DMS114 treated with DMSO at 0.1 percent for 48 hours (cell line): ENCODE measurements at regions not wholly inside any gene's neighbourhood (a gene's known extent, or its start where the extent isn't known, plus 50 kb on each side); places are given as distances from the start of the nearest gene placed in this dataset.

ENCODE experiments used
- DNase-seq: peaks from one replicate; lab custom pipeline; 2025; ENCODE audit not compliant: unreplicated experiment; lab: John Stamatoyannopoulos, UW

DNA sequence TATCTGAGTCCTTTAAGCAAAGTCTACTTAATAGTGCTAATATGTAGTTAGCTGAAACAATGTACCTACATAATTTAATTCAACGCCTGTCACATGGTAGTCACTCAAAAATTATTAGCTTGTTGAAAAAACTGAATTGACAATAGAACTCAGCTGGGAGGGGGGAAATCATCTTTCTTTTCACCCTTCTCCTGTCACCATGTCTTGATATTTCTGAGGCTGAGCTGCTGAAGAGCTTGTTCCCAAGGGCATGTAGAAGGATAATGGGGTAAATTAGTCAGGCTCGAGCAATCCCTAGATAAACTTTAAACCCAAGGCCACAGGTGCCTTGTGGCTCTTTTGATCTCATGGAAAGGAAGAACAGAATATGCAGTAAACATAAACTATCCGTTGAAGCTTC lies 339.6 kb upstream of the LRATD1 start:
- DNase-seq = no peak

DNA sequence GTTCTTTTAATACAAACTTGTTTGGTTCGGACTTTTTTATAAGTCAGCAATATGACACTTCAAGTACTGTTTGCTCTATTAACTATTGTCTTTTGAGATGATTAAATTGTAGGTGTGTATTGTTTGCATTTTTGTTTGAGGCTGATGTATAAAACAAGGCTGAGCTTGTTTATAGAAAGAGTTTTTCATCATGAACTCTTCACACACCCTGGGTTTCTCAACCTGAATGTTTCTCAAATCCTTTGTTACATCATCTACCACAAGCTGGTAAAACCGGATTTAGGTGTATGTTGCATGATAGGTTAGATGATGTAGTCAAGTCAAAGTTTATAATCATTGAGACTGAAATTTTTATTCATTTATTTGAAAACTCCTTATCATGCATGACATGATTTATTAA lies 335.2 kb upstream of the LRATD1 start:
- no peak for DNase-seq

DNA sequence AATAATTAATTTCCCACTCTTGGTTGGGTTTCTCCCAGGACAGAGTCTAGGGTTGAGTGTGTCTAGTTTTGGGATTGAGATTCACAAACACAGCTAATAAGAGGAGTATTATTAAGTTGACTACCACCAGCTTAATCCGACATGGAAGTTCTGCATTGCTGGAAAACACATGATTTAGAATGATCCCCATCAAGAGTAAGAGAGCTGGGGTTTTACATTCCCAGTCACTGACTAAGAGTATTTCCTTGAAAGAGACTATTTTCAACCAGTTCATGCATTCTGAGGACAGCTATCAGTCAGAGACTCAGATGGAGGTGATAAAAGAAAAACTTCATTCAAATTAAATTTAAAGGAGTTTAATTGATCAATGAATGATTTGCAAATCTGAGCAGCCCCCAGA lies 334.6 kb upstream of the LRATD1 start:
- no peak for DNase-seq

DNA sequence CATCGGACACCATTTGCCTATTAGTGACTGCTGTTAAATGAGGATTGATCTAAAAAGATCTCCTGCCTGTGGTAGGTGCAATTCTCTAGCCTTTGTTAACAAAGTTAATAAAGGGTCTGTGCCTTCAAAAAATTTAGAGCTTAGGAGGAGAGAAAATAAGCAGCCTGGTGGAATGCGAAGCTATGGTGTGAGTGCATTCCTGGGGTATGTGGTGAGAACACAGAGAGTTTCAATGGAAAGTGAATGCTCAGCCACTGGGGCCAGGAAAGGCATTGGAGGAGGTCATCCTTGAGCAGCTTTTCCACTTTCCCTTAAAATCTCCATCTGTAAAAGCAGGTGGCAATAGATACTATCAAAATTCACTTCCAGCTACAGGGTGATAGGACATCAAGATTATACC lies 331.2 kb upstream of the LRATD1 start:
- DNase-seq = no peak

DNA sequence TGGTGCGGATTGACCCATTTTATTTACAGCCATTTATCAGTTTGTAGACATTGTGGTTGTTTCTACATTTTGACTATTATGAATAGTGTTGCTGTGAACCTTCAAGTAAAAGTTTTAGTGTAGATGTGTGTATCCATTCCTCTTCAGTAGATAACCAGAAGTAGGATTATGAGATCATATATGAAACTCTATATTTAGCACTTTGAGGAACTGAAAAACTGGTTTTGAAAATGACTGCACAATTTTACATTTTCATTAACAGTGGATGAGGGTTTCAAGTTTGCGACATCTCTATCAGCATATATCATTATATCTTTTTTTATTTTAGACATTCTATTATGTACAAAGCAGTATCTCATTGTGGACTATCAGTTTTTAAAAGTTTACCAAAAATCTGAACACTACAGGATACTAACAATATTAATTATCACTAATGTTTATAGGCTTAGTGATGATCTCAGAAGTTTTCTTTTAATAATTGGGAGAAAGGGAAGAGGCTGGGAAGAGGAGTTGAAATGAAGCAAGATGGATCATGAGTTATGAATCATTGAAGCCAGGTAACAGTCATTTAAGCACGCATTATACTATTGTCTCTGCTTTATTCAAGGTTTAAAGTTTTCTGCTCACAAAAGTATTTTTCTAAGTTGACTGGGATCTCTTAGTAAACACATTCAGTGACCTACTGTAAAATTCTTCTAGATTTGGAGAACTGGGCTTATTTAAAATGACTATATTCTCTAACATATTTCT lies 329.0 kb upstream of the LRATD1 start:
- no peak for DNase-seq

DNA sequence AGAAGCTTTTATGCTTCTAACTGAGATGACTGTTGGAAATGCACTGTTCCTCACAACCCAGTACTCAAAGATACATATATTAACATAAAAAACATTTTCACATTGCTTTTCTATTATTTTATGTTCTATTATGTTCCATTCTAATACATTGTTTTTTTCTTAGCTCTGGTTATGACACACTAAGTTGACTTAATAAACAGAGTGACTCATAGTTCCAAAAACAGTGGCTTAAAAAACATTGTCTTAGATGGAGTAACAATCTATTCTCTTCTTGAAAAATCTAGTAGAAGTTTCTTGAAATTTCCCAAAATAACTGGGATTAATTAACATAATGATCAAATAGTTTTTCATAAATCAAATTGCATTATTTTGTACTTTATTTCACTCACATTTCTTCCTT lies 328.2 kb upstream of the LRATD1 start:
- no peak for DNase-seq

DNA sequence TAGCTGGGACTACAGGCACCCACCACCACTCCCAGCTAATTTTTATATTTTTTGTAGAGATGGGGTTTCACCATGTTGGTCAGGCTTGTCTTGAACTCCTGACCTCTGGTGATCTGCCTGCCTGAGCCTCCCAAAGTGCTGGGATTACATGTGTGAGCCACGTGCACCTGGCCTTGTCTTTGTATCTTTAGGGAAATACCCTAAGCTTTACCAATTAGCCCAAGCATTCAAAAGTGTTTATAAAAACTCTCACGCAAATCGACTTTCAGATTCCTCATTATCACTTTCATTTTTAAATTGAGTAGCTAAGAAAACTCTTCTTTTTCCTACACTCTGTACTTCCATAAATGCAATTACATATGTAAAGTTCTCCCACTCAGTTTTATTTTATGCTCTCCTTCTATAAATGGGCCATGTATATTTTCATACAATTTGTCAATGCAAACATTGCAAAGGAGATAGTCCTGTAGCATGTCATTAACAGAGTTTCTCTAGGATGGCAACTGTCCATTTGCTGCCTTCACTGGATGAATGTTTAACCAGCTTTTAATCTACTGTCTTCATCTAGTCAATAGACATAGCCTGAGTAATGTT lies 326.2 kb upstream of the LRATD1 start:
- no peak for DNase-seq

DNA sequence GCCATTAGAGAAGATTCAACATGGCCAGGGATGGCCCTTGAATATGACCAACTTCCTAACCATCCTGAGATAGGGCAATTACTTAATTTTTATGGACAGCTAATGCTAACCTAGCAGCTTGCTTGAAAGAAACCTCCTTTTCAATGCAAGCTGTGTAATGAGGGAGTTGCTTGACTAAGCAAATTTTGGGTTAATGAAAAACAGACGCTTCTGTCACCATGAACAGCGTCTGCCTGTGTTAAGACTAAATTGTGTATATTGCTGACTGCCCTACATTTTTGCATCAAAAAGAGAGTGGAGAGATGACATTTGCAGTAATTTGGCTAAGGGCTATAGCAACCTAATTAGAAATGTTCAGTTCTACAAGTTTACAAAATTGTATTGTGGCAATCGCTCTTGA lies 319.2 kb upstream of the LRATD1 start:
- DNase-seq = no peak

DNA sequence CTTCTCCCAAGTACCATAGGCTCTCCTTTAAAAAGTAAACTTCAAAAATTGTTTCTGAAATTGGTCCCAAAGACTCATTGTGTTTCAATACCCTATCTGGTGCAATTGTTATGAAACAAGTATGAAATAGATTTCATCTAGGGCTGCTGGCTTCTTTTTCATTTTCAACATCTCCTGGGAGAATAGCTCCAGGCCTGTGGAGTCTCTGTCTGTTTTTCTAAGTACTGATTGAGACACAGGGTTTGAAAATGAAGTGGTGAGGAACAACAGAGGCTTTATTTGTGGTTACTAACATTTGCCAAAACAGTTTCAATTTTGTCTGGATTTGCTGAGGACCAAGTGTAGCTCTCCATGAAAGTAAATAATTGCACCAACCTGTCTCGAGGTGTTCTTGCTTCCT lies 315.9 kb upstream of the LRATD1 start:
- DNase-seq = no peak

DNA sequence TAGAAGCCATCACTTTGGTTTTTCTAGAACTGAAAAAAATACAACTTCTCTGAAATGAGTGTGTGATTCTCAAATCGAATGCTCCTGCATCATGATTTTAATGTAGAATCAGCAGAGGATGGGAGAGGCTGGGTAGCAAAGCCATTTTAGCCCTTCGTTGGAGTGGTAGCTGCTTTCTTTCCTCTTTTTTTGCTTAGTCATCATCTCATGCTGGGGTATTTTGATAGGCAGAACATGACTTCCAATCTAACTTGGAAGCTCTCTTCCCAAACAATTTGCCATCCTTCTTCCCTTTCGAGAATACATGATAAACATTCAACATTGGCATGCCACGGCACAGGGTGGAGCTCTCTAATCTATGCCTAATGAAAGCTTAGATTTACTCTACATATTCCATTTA lies 311.2 kb upstream of the LRATD1 start:
- no peak for DNase-seq

DNA sequence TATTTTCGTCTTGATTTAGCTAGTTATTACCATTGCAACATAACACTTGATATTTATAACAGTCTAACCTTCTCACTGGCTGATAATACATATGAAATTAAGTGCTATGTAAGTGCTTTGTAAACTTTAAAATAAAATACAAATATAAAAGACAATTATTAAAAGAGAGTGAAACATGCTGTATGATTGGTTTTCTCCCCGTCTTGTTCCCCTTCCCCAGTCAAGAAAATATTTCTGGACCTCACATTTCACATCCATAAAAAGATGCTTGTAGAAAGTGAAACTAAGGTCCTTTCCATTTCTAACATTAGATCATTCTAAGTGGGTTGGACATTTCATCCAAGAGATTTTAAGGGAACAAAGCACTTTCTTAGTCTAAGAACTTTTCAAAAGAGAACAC lies 310.2 kb upstream of the LRATD1 start:
- no peak for DNase-seq

DNA sequence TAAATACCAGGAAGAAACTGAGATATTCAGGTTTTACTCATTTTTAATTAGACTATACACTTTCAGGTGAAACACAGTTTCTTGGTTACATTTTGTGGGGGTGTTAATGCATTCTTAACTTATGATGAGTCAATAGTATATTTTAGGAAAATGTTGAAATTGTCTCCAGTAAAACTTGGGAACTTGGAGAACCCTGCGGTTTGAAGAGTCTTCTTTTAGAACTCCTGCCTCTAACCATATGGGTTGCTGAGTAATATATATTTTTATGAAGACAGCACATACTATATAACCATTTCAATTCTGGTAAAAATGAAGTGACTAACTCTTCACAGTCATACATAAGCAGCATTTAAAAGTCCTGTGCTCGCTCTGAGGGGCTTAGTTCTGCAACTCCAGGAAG lies 308.2 kb upstream of the LRATD1 start:
- no peak for DNase-seq

DNA sequence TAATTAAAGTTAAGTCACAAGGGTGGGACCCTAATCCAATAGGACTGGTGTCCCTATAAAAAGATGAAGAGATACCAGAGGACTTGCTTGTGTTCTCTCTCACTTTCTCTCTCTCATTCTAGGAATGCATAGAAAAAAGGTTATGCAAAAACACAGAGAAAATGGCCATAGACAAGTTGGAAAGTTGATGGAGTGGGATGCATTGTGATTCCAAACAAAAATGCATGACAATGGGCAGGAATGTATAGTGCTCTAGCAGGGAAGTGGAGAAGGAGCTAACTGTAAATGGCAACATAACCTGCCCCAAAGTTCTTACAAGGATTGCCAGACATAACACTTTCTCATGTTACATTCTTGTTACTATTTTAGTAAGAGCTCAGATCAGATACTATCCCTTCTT lies 301.6 kb upstream of the LRATD1 start:
- DNase-seq = no peak

DNA sequence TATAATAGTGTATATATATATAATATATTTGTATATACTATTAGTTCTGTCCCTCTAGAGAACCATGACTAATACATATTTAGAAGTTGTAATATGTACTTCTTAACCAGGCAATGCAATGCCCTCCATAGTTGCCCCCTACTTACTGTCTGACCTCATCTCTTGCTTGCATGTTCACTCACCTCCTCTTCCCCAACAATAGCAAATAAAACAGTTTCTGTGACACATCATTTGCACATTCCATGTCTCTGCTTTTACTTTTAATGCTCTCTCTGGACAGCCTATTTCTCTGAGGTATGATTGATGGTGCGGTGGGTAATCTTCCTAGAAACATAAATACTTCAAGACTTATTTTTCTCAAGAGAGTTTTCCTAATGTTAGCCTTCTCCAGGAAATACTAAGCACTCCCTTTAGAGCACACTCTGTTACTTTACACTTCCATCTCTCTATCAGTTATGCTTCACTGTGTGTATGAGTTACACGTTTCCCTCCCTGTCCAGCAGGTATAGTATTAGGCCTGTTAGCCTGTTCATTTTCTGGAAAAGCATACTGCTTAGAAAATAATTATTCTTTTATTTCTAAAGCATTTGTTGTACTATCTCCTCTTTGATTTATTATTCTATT lies 295.6 kb upstream of the LRATD1 start:
- DNase-seq = no peak

DNA sequence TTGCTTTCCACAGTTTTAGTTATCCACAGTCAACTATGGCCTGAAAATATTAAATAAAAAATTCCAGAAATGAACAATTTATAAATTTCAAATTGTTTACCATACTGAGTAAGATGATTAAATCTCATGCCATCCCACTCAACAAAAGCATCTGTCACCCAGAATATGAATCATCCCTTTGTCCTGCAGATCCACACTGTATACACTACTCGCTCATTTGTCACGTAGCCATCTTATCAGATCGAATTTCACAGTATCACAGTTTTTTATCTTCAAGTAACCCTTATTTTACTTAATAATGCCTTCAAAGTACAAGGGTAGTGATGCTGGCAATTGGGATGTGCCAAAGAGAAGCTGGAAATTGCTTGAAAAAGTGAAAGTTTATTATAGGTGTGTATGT lies 291.8 kb upstream of the LRATD1 start:
- DNase-seq = no peak

DNA sequence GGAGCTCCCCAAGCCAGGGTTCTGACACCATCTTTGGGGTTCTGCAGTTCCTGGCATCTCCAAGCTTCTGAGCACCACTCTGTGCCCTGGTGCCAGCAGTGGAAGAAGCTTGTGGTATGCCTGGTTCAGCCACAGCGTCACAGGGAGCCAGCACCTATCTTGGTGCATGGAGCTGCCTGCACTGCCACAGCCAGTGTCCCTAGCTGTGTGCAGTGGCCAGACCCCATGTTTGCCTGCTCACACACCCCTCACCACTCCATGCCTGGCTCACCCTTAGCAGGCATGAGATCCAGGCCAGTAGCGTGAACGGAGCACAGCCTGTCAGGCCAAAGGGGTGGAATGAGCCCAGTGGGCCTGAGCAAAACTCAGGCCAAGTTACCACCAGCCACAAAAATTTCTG lies 290.2 kb upstream of the LRATD1 start:
- no peak for DNase-seq

DNA sequence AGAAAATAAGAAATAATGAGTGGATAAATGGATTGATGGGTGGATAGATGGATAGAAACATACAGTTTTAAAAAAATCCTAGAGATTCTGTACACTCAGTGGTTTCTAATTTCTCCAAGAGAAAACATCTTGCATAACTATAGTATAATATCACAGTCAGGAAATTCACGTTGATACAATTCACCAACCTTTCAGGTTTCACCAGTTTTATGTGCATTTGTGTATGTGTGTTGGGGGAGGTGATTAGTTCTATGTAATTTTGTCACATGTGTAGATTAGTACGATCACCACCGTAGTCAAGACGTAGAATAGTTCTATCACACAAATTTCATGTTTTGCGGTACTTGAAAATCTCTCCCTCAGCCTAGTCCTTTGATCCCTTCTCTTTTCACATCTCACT lies 288.2 kb upstream of the LRATD1 start:
- DNase-seq = no peak

DNA sequence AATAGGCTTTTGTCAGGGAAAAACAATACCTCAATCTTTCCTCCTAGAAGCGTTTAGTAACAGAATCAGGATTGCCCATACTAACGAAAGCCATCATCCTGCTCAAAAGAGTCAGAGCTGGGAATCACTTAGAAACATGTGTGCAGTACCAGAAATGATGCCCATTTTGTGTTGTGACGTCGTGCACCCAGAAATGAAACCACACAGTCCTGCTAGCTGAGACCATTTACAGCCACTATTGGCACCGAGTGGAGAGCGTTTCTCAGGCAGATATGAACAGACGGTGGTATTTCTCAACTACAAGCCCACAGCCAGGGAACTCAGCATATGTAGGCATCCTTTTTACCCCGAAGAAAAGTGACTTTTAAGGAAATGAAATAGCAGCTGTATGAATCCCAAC lies 284.3 kb upstream of the LRATD1 start:
- DNase-seq = no peak

DNA sequence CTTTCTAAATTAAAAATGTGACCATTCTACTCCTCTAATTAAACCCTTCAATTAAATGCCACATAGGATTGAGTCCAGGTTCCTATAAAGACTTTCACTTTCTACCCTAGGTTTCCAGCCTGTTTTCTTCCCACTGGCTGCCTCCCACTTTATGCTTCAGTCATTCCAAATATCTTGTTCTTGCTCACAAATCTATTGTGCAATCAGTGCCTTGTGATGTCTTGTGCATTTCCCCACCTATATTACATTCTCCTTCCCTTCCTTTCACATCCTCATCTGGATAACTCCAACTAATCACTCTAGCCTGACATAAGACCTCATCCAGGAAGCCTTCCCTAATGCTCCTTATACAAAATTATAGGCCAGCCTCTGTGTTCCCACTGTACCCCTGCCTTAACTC lies 281.7 kb upstream of the LRATD1 start:
- no peak for DNase-seq

DNA sequence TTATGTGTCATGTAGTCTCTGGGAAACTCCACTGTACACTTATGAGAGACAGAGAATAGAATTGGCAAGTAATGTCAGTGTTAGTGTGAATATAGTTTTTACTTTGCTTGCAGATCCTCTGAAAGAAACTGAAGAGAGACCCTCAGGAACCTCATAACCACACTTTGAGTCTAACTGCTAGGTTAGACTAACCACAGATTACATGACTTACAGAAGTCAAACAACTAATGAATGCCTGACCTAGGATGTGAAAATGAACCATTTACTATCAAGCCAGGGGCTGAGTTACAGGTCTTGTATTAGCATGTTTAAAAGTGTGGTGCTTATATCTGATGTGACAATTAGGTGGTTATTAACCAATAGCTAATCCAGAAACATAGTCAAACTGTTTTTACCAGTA lies 280.4 kb upstream of the LRATD1 start:
- DNase-seq = no peak

DNA sequence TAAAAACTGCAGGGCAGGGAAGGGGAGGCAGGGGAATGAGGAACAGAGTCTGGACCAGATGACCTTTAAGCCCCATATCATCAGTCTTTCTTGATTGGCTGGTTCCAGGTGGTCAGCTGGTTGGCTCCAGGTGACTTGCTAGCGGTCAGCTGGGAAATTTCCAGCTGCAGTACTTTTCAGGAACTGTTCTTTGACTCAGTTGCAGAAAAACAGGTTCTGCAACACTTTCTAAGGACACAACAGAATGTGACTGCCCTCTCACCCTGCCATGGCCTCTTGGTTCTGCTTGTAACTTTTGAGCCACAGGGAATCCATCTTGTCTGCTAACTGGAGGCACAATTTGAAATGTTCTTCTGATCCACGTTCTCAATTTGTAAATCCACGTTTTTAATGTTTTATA lies 278.3 kb upstream of the LRATD1 start:
- no peak for DNase-seq

DNA sequence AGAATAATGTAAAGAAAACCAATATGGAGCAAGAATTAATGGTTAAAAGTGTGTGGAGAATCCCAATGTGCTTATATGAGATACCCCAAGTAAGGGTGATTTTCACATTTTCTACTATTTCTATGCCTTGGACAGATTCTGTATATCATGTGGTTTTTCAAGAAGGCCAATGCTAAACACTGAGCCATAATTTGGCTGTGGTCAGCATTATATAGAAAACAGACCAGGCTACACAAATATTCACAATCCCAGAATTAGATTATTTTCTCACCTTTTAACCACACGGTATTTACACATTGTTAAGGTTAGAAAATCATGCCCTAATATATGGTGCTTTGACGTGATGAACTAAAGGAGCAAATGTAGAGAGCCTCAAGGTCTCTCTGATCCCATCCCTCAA lies 277.4 kb upstream of the LRATD1 start:
- no peak for DNase-seq

DNA sequence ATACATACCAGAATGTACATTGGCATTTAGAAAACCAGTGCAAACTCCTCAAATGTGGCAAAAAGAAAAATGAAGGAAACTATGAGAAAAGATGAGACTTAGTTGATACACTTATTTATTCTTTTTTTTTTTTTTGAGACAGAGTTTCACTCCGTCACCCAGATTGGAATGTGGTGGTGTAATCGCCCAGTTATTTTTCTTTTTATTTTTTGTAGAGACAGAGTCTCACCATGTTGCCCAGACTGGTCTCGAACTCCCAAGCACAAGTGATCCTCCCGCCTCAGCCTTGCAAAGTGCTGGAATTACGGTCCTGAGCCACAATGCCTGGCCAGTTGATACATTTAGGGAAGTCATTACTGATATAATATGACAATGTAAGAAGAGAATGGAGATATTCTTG lies 274.2 kb upstream of the LRATD1 start:
- DNase-seq = no peak
